Hepatocyte (in vitro differentiated cells): ENCODE measurements at regions not wholly inside any gene's neighbourhood (a gene's known extent, or its start where the extent isn't known, plus 50 kb on each side); places are given as distances from the start of the nearest gene placed in this dataset.

Source experiments
- DNase-seq: peaks from one replicate; pipeline ENCODE4 v3.0.0-alpha.2; 2016; ENCODE audit warnings: low spot score
- H2AFZ ChIP-seq: fragments of 200-600 bp; sonication (generic); 2 replicates; pipeline ENCODE4 v1.6.0; 2016; ENCODE audit warnings: antibody characterized with exemption, mild to moderate bottlenecking
- H3K27ac ChIP-seq: fragments of 200-600 bp; sonication (generic); 2 replicates; pipeline ENCODE4 v1.5.1; 2016; ENCODE audit warnings: mild to moderate bottlenecking
- H3K27me3 ChIP-seq: fragments of 200-600 bp; sonication (generic); 2 replicates; pipeline ENCODE4 v1.6.1; 2016
- H3K36me3 ChIP-seq: fragments of 200-600 bp; sonication (generic); replicated peaks from 2 replicates; pipeline ENCODE4 v1.5.1; 2016; ENCODE audit warnings: low read depth; ENCODE audit not compliant: insufficient read depth
- H3K4me1 ChIP-seq: fragments of 200-600 bp; sonication (generic); 2 replicates; pipeline ENCODE4 v1.5.1; 2016; ENCODE audit warnings: mild to moderate bottlenecking, moderate library complexity; ENCODE audit not compliant: insufficient read depth
- H3K4me2 ChIP-seq: fragments of 200-600 bp; sonication (generic); 2 replicates; pipeline ENCODE4 v1.6.0; 2016
- H3K4me3 ChIP-seq: fragments of 200-600 bp; sonication (generic); 2 replicates; pipeline ENCODE4 v1.5.1; 2016; ENCODE audit warnings: mild to moderate bottlenecking
- H3K79me2 ChIP-seq: fragments of 200-600 bp; sonication (generic); 2 replicates; pipeline ENCODE4 v1.6.0; 2017; ENCODE audit warnings: mild to moderate bottlenecking
- H3K9me2 ChIP-seq: fragments of 200-600 bp; sonication (generic); replicated peaks from 2 replicates; pipeline ENCODE4 v1.6.0; 2017; ENCODE audit warnings: mild to moderate bottlenecking; ENCODE audit not compliant: insufficient read depth
- H3K9me3 ChIP-seq: fragments of 200-600 bp; sonication (generic); 2 replicates; pipeline ENCODE4 v1.5.1; 2016; ENCODE audit warnings: low read depth, mild to moderate bottlenecking
- H4K20me1 ChIP-seq: fragments of 200-600 bp; sonication (generic); 2 replicates; pipeline ENCODE4 v1.6.0; 2016; ENCODE audit warnings: mild to moderate bottlenecking; ENCODE audit not compliant: insufficient read depth, poor library complexity, severe bottlenecking
- CTCF ChIP-seq: fragments of 200-600 bp; sonication (generic); IDR thresholded peaks from 2 replicates; pipeline ENCODE4 v1.5.1; 2016; ENCODE audit warnings: antibody characterized with exemption, mild to moderate bottlenecking; ENCODE audit not compliant: poor library complexity
- EZH2 ChIP-seq: fragments of 200-600 bp; sonication (generic); IDR thresholded peaks from 2 replicates; pipeline ENCODE4 v1.6.1; 2016; ENCODE audit warnings: antibody characterized with exemption, mild to moderate bottlenecking, borderline replicate concordance
- EZH2phosphoT487 ChIP-seq: fragments of 200-600 bp; sonication (generic); IDR thresholded peaks from one replicate; pipeline ENCODE4 v1.6.1; 2018; ENCODE audit warnings: antibody characterized with exemption, mild to moderate bottlenecking, low read depth, moderate library complexity; ENCODE audit not compliant: unreplicated experiment, severe bottlenecking
- WGBS: methylation state at CpG from one replicate; pipeline ENCODE4 v1.1.6; 2016; ENCODE audit warnings: low lambda C conversion rate; ENCODE audit errors: missing lambda C conversion rate; 5-methylcytosine and 5-hydroxymethylcytosine counted together

- Histone ChIP-seq H3K27ac (no peak overlapping the region), H3K79me2 (no peaks in the 10 kb centered on the region), H4K20me1 (no peaks in the 10 kb centered on the region), H3K36me3 (no peaks in the 10 kb centered on the region), H3K4me3 (no peak overlapping the region), H3K4me2 (no peak overlapping the region), H3K9me3 (no peaks in the 10 kb centered on the region), H2AFZ (no peak overlapping the region), H3K9me2 (no peaks in the 10 kb centered on the region), H3K27me3 (no peaks in the 10 kb centered on the region), H3K4me1 (no peaks in the 10 kb centered on the region)
- 78% methylated on average over 5 of the region's 5 CpGs for WGBS
- TF ChIP-seq EZH2 (no peak), EZH2phosphoT487 (no peak), CTCF (no peak)
- DNase-seq, result no peak
These were observed 367.8 kb downstream of the GPD2 start for GRCh38 chr2:156803967-156804366.

- Histone ChIP-seq H3K4me1 (no peaks in the 10 kb centered on the region), H3K9me3 (no peaks in the 10 kb centered on the region), H3K4me2 (no peak overlapping the region), H3K4me3 (no peak overlapping the region), H3K27ac (no peak overlapping the region), H3K27me3 (no peaks in the 10 kb centered on the region), H3K79me2 (no peaks in the 10 kb centered on the region), H3K9me2 (no peaks in the 10 kb centered on the region), H2AFZ (no peak overlapping the region), H4K20me1 (no peaks in the 10 kb centered on the region), H3K36me3 (no peaks in the 10 kb centered on the region)
- TF ChIP-seq EZH2 (no peak), EZH2phosphoT487 (no peak), CTCF (no peak)
- no peak for DNase-seq
- 91% methylated on average over 2 of the region's 2 CpGs for WGBS
These were observed 373.9 kb downstream of the GPD2 start for GRCh38 chr2:156810094-156810493.

- Histone ChIP-seq H3K79me2 (no peaks in the 10 kb centered on the region), H3K4me3 (no peak overlapping the region), H3K9me3 (no peaks in the 10 kb centered on the region), H4K20me1 (no peaks in the 10 kb centered on the region), H3K36me3 (no peaks in the 10 kb centered on the region), H3K9me2 (no peaks in the 10 kb centered on the region), H3K27me3 (no peaks in the 10 kb centered on the region), H3K27ac (no peak overlapping the region), H3K4me2 (no peak overlapping the region), H3K4me1 (no peaks in the 10 kb centered on the region), H2AFZ (no peak overlapping the region)
- 92% methylated on average over 1 of the region's 1 CpG for WGBS
- TF ChIP-seq CTCF (no peak), EZH2 (no peak), EZH2phosphoT487 (no peak)
- no peak for DNase-seq
These were observed 376.3 kb downstream of the GPD2 start for GRCh38 chr2:156812496-156812895.

GRCh38 chr2:156817430-156817829 is 381.3 kb downstream of the GPD2 start:
- Histone ChIP-seq H3K79me2 (no peaks in the 10 kb centered on the region), H3K27ac (no peak overlapping the region), H3K4me1 (no peaks in the 10 kb centered on the region), H3K36me3 (no peaks in the 10 kb centered on the region), H3K4me2 (no peak overlapping the region), H3K9me2 (no peaks in the 10 kb centered on the region), H4K20me1 (no peaks in the 10 kb centered on the region), H3K4me3 (no peak overlapping the region), H3K9me3 (no peaks in the 10 kb centered on the region), H3K27me3 (no peaks in the 10 kb centered on the region), H2AFZ (no peak overlapping the region)
- TF ChIP-seq EZH2phosphoT487 (no peak), EZH2 (no peak), CTCF (no peak)
- WGBS, result 98% methylated on average over 1 of the region's 1 CpG
- no peak for DNase-seq
